H1 (cell line): ENCODE measurements at regions not wholly inside any gene's neighbourhood (a gene's known extent, or its start where the extent isn't known, plus 50 kb on each side); places are given as distances from the start of the nearest gene placed in this dataset.

Experiments
- CTCF ChIA-PET: fragments of 300-600 bp; sonication (Branson Sonifier 250); formaldehyde crosslinking; loops from one replicate; lab custom pipeline; 2021; ENCODE audit not compliant: partially characterized antibody; lab: Charles Lee
- POLR2A ChIA-PET: fragments of 300-600 bp; sonication (Branson Sonifier 250); formaldehyde crosslinking; loops from one replicate; lab custom pipeline; 2021; ENCODE audit warnings: inconsistent platforms; ENCODE audit not compliant: partially characterized antibody; lab: Charles Lee
- DNase-seq, 2 experiments: peaks; one replicate each; pipeline versions ENCODE4 v3.0.0 to v3.0.0-alpha.2; 2010 to 2022; ENCODE audit warnings: low spot score in 2 of 2, low read depth in 1 of 2, mixed read lengths in 1 of 2
- FAIRE-seq: peaks from 2 replicates; lab custom pipeline; 2011; peaks lifted over from hg19 to GRCh38; lab: Jason Lieb, UNC
- H2AFZ ChIP-seq: 2 replicates; pipeline ENCODE4 v1.8.1; 2012; ENCODE audit warnings: low read length, inconsistent platforms
- H2AK5ac ChIP-seq: 2 replicates; pipeline ENCODE4 v1.6.1; 2013; ENCODE audit warnings: low read depth, low read length
- H2BK120ac ChIP-seq: replicated peaks from 2 replicates; pipeline ENCODE3; 2013; ENCODE audit warnings: low read depth, low read length, inconsistent platforms
- H2BK12ac ChIP-seq: 2 replicates; pipeline ENCODE4 v1.6.1; 2013; ENCODE audit warnings: low read depth, low read length
- H2BK15ac ChIP-seq: 2 replicates; pipeline ENCODE4 v1.6.1; 2013; ENCODE audit warnings: low read length
- H2BK20ac ChIP-seq: 2 replicates; pipeline ENCODE4 v1.6.1; 2013; ENCODE audit warnings: low read length
- H2BK5ac ChIP-seq: 2 replicates; pipeline ENCODE4 v1.6.1; 2013; ENCODE audit warnings: low read depth, low read length
- H3K14ac ChIP-seq: 2 replicates; pipeline ENCODE4 v1.6.1; 2013; ENCODE audit warnings: inconsistent platforms; ENCODE audit not compliant: insufficient read length
- H3K18ac ChIP-seq: 2 replicates; pipeline ENCODE4 v1.6.1; 2013; ENCODE audit warnings: low read length; ENCODE audit errors: extremely low read depth
- H3K23ac ChIP-seq: 2 replicates; pipeline ENCODE4 v1.6.1; 2013; ENCODE audit warnings: inconsistent platforms; ENCODE audit not compliant: insufficient read length
- H3K23me2 ChIP-seq: 2 replicates; pipeline ENCODE4 v1.6.1; 2013; ENCODE audit warnings: low read depth, low read length
- H3K27ac ChIP-seq: 2 replicates; pipeline ENCODE4 v1.6.1; 2011; ENCODE audit warnings: low read depth, low read length, inconsistent platforms
- H3K27me3 ChIP-seq, 4 experiments: replicated peaks in 1 of 4; 1 replicate in 1 of 4; 2 replicates in 3 of 4; pipeline versions ENCODE4 v1.6.1 to v1.8.1; 2011 to 2013; ENCODE audit warnings: low read length in 3 of 4, mild to moderate bottlenecking in 3 of 4, inconsistent platforms in 2 of 4, mixed read lengths in 2 of 4, moderate library complexity in 1 of 4; ENCODE audit not compliant: control insufficient read depth in 3 of 4, insufficient read depth in 3 of 4; ENCODE audit errors: extremely low read depth in 1 of 4
- H3K36me3 ChIP-seq, 4 experiments: 2 replicates each; pipeline versions ENCODE4 v1.6.1 to v1.8.1; 2011 to 2013; ENCODE audit warnings: mild to moderate bottlenecking in 4 of 4, low read length in 3 of 4, moderate library complexity in 2 of 4, control low read depth in 1 of 4, inconsistent platforms in 1 of 4; ENCODE audit not compliant: insufficient read depth in 4 of 4, control insufficient read depth in 2 of 4
- H3K4ac ChIP-seq: replicated peaks from 2 replicates; pipeline ENCODE3; 2013; ENCODE audit warnings: low read length, low read depth, mixed read lengths, inconsistent platforms; ENCODE audit not compliant: insufficient read length
- H3K4me1 ChIP-seq, 4 experiments: replicated peaks in 1 of 4; 1 replicate in 1 of 4; 2 replicates in 3 of 4; pipeline versions ENCODE4 v1.6.1 to v1.8.1; 2011 to 2013; ENCODE audit warnings: low read length in 3 of 4, inconsistent platforms in 2 of 4, mixed read lengths in 1 of 4; ENCODE audit not compliant: insufficient read depth in 4 of 4, control insufficient read depth in 3 of 4
- H3K4me2 ChIP-seq, 2 experiments: 2 replicates each; pipeline versions ENCODE4 v1.6.1 to v1.8.1; 2011 to 2013; ENCODE audit warnings: low read depth in 2 of 2, low read length in 2 of 2, control low read depth in 1 of 2, inconsistent platforms in 1 of 2, mild to moderate bottlenecking in 1 of 2; ENCODE audit not compliant: insufficient read depth in 1 of 2
- H3K4me3 ChIP-seq, 4 experiments: fragments of 200-600, 300-600 bp in 1 of 4; sonication (generic), shearing (Covaris generic), sonication (Bioruptor Twin) in 1 of 4; 2 replicates each; pipeline versions ENCODE4 v1.5.1 to v1.8.1; 2011 to 2016; ENCODE audit warnings: low read length in 4 of 4, low read depth in 3 of 4, control low read depth in 2 of 4, inconsistent platforms in 2 of 4, mild to moderate bottlenecking in 2 of 4, mixed read lengths in 1 of 4, moderate library complexity in 1 of 4; ENCODE audit not compliant: insufficient read depth in 2 of 4; ENCODE audit errors: extremely low read depth in 1 of 4
- H3K56ac ChIP-seq: replicated peaks from 2 replicates; pipeline ENCODE3; 2013; ENCODE audit warnings: low read depth, mild to moderate bottlenecking, mixed read lengths, low read length, inconsistent platforms; ENCODE audit not compliant: insufficient read length
- H3K79me1 ChIP-seq: 2 replicates; pipeline ENCODE4 v1.6.1; 2013; ENCODE audit warnings: low read depth, low read length, control low read depth
- H3K79me2 ChIP-seq, 2 experiments: 2 replicates each; pipeline versions ENCODE4 v1.6.1 to v1.8.1; 2012 to 2013; ENCODE audit warnings: low read length in 2 of 2, mild to moderate bottlenecking in 2 of 2, inconsistent platforms in 1 of 2; ENCODE audit not compliant: insufficient read depth in 2 of 2, control insufficient read depth in 1 of 2
- H3K9ac ChIP-seq, 4 experiments: replicated peaks in 1 of 4; 1 replicate in 1 of 4; 2 replicates in 3 of 4; pipeline versions ENCODE4 v1.6.1 to v1.8.1; 2011 to 2013; ENCODE audit warnings: low read depth in 3 of 4, low read length in 3 of 4, control low read depth in 2 of 4, mild to moderate bottlenecking in 2 of 4, moderate library complexity in 2 of 4, inconsistent platforms in 1 of 4; ENCODE audit errors: extremely low read depth in 1 of 4
- H3K9me3 ChIP-seq, 2 experiments: 2 replicates each; pipeline versions ENCODE4 v1.6.1 to v1.8.1; 2012 to 2013; ENCODE audit warnings: mild to moderate bottlenecking in 2 of 2, moderate library complexity in 2 of 2, control low read depth in 1 of 2, inconsistent platforms in 1 of 2, low read depth in 1 of 2, low read length in 1 of 2, mixed read lengths in 1 of 2; ENCODE audit not compliant: insufficient read depth in 2 of 2
- H4K20me1 ChIP-seq, 2 experiments: replicated peaks in 1 of 2; 2 replicates each; pipeline versions ENCODE3 to v1.8.1; 2011 to 2013; ENCODE audit warnings: inconsistent platforms in 2 of 2, low read length in 2 of 2, mild to moderate bottlenecking in 1 of 2; ENCODE audit not compliant: insufficient read depth in 2 of 2, control insufficient read depth in 1 of 2
- H4K5ac ChIP-seq: 2 replicates; pipeline ENCODE4 v1.6.1; 2013; ENCODE audit warnings: low read length, low read depth, mixed read lengths, inconsistent platforms; ENCODE audit not compliant: insufficient read length
- H4K8ac ChIP-seq: 2 replicates; pipeline ENCODE4 v1.8.0; 2013; ENCODE audit warnings: mild to moderate bottlenecking, moderate library complexity, low read length, inconsistent platforms; ENCODE audit not compliant: insufficient read depth; ENCODE audit errors: extremely low read depth
- H4K91ac ChIP-seq: replicated peaks from 2 replicates; pipeline ENCODE3; 2013; ENCODE audit warnings: low read length, mixed read lengths, inconsistent platforms; ENCODE audit not compliant: insufficient read length
- CBX8 ChIP-seq: fragments of 300-800, 300-1000 bp; sonication (generic); IDR thresholded peaks from 2 replicates; pipeline ENCODE4 v1.7.1; 2016; ENCODE audit warnings: low read depth, low read length, borderline replicate concordance
- CHD1 ChIP-seq: IDR thresholded peaks from 2 replicates; pipeline ENCODE4 v1.6.1; 2012; ENCODE audit warnings: low read depth, low read length, improper control_type of control experiment
- EGR1 ChIP-seq: IDR thresholded peaks from 2 replicates; pipeline ENCODE4 v1.6.1; 2011; ENCODE audit warnings: low read depth, low read length, borderline replicate concordance
- NANOG ChIP-seq: IDR thresholded peaks from 2 replicates; pipeline ENCODE4 v1.6.1; 2011; ENCODE audit warnings: low read length, low read depth, mild to moderate bottlenecking, inconsistent platforms; ENCODE audit not compliant: insufficient read depth, poor library complexity, severe bottlenecking
- RBBP5 ChIP-seq: IDR thresholded peaks from 2 replicates; pipeline ENCODE4 v1.7.1; 2012; ENCODE audit warnings: low read depth, mild to moderate bottlenecking, inconsistent platforms, low read length, moderate library complexity, borderline replicate concordance
- RXRA ChIP-seq: IDR thresholded peaks from 2 replicates; pipeline ENCODE4 v1.6.1; 2011; ENCODE audit warnings: low read depth, mild to moderate bottlenecking, low read length, moderate library complexity; ENCODE audit not compliant: insufficient read depth
- SIN3A ChIP-seq, 2 experiments: IDR thresholded peaks in 1 of 2; conservative IDR thresholded peaks in 1 of 2; 2 replicates each; pipeline ENCODE4 v1.6.1; 2011 to 2012; ENCODE audit warnings: low read length in 2 of 2, improper control_type of control experiment in 1 of 2, low read depth in 1 of 2, mild to moderate bottlenecking in 1 of 2
- TEAD4 ChIP-seq: IDR thresholded peaks from 2 replicates; pipeline ENCODE4 v1.6.1; 2012; ENCODE audit warnings: low read depth, low read length, inconsistent platforms, mixed read lengths
- ZNF274 ChIP-seq: IDR thresholded peaks from 2 replicates; pipeline ENCODE4 v1.7.0; 2012; ENCODE audit warnings: low read length, borderline replicate concordance; ENCODE audit errors: extremely low read depth
- WGBS, 2 experiments: shearing (Covaris generic) in 1 of 2; methylation state at CpG; one replicate each; pipeline versions ENCODE4 v1.1.6 to v1.1.7; 2013 to 2015; ENCODE audit warnings: low lambda C conversion rate in 2 of 2, mixed read lengths in 2 of 2, inconsistent platforms in 1 of 2, low coverage in 1 of 2, missing lambda C conversion rate in 1 of 2; ENCODE audit not compliant: insufficient replicate concordance in 2 of 2, insufficient coverage in 1 of 2, insufficient read length in 1 of 2; ENCODE audit errors: extremely low coverage in 1 of 2, missing lambda C conversion rate in 1 of 2; 5-methylcytosine and 5-hydroxymethylcytosine counted together

DNA sequence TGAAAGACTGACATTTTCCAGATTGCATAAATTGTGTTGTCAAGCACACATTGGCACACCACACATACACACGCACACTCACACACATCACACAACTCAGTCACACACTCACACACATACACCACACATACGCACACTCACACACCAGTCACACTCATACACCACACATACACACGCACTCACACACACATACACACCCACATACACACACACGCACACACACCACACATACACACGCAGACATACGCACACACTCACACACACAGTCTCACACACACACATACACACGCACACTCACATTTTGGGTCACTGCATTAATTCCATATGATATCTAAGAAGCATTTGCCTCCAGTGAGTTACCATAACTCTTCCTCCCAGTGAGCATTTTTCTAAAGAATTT is 578.3 kb upstream of the FRG1 start:
- peak overlapping the region; percentile 59; the same call in 1 of the 2 replicates for H2AK5ac ChIP-seq
- ChIA-PET POLR2A (no interaction called here), CTCF (interaction anchor here (0.7 to 0.8 kb wide), 2 partner anchors 23 to 110 kb away, joined by 3 read pairs; no protein-coding TSS in a partner anchor)
- H4K20me1 ChIP-seq = peaks cover 0 to 3% of the 10 kb centered on the region in 2 experiments
- H3K9me3 ChIP-seq = no peaks in the 10 kb centered on the region
- H3K4me3 ChIP-seq = no peak overlapping the region
- H4K5ac ChIP-seq = no peak overlapping the region
- FAIRE-seq = no peak
- no peak overlapping the region for H2BK20ac ChIP-seq
- H3K4ac ChIP-seq = peak overlapping the region; percentile 85
- no peaks in the 10 kb centered on the region for H3K79me1 ChIP-seq
- H3K27me3 ChIP-seq = no peaks in the 10 kb centered on the region
- H2BK120ac ChIP-seq = no peak overlapping the region
- H3K4me2 ChIP-seq = no peak overlapping the region
- no peaks in the 10 kb centered on the region for H3K4me1 ChIP-seq
- no peak overlapping the region for H3K18ac ChIP-seq
- no peaks in the 10 kb centered on the region for H3K36me3 ChIP-seq
- no peak overlapping the region for H4K91ac ChIP-seq
- no peak for DNase-seq
- no peak overlapping the region for H2BK15ac ChIP-seq
- H2BK5ac ChIP-seq = no peak overlapping the region
- no peak overlapping the region for H4K8ac ChIP-seq
- 92 to 100% methylated on average over 2 to 7 of the region's 7 CpGs for WGBS, 2 experiments
- no peaks in the 10 kb centered on the region for H3K79me2 ChIP-seq
- peak overlapping the region; percentile 89 for H3K56ac ChIP-seq
- H2AFZ ChIP-seq = no peak overlapping the region
- no peak overlapping the region for H3K23ac ChIP-seq
- H3K27ac ChIP-seq = no peak overlapping the region
- H3K9ac ChIP-seq = no peak overlapping the region; a peak in 1 of 7 replicates
- TF ChIP-seq CHD1 (no peak), TEAD4 (no peak), NANOG (no peak), EGR1 (no peak), RXRA (no peak), ZNF274 (no peak), CBX8 (no peak), RBBP5 (no peak), SIN3A (conservative IDR thresholded peaks at IDR 0.05 in 1 of 2, IDR thresholded peaks at IDR 0.05 in 1 of 2; ENCODE audit: low read depth in 1 of 2, low read length in 2 of 2) (no peak)
- H3K23me2 ChIP-seq = peaks cover 4% of the 10 kb centered on the region; the same call in 1 of the 2 replicates
- no peak overlapping the region for H3K14ac ChIP-seq
- H2BK12ac ChIP-seq = peak overlapping the region; percentile 29; the same call in 1 of the 2 replicates
